ENCODE measurements at regions not wholly inside any gene's neighbourhood (a gene's known extent, or its start where the extent isn't known, plus 50 kb on each side); places are given as distances from the start of the nearest gene placed in this dataset.

DNA sequence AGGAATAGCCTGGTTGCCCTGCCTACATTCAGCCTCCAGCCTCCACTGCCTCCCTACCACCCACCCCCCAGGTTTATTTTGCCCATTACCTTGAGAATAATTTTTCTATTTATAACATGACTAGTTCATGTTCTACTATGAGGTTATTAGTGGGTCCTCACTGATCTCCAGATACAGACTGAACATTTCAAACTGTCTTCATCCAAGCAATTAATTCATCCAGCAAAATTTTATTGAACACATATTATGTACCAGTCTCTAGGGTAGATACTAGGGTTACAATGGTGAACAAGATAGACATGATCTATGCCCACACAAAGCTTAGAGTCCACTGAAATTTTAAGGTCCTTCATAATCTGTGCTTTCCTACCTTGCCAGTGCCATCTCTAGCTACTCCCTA lies 51.6 kb upstream of the FHIP2A start:
- Histone ChIP-seq H3K4me2 (ENCODE audit: low read depth, low read length) (no peak overlapping the region), H3K27me3 (ENCODE audit: control insufficient read depth, insufficient read depth, low read length) (peaks cover 2% of the 10 kb centered on the region), H4K8ac (ENCODE audit: low read depth in 2 of 2, low read length in 2 of 2) (no peak overlapping the region), H3K4me3 (ENCODE audit: insufficient read depth, low read depth, low read length) (no peak overlapping the region), H3K9ac (ENCODE audit: low read depth, low read length) (no peak overlapping the region), H3K18ac (ENCODE audit: low read depth, low read length) (no peak overlapping the region), H4K20me1 (ENCODE audit: insufficient read depth, low read length) (no peaks in the 10 kb centered on the region), H3K4me1 (ENCODE audit: control insufficient read depth, insufficient read depth, low read length) (no peaks in the 10 kb centered on the region), H2AK9ac (replicated peaks; ENCODE audit: low read depth, low read length, poor library complexity) (no peak overlapping the region), H3K14ac (replicated peaks; ENCODE audit: low read depth, low read length) (no peak overlapping the region), H3K23ac (ENCODE audit: low read depth, low read length) (no peak overlapping the region), H3K36me3 (ENCODE audit: control insufficient read depth, insufficient read depth, low read length) (no peaks in the 10 kb centered on the region), H2AFZ (replicated peaks; ENCODE audit: low read length, poor library complexity) (no peak overlapping the region), H2BK5ac (ENCODE audit: low read depth, low read length, poor library complexity, severe bottlenecking) (no peak overlapping the region), H3K9me3 (ENCODE audit: control insufficient read depth, insufficient read depth, low read length) (no peaks in the 10 kb centered on the region), H3K4ac (ENCODE audit: low read depth, low read length) (no peak overlapping the region), H4K91ac (ENCODE audit: insufficient read depth, low read depth, low read length) (no peak overlapping the region), H2BK15ac (ENCODE audit: low read depth, low read length) (no peak overlapping the region), H3K56ac (ENCODE audit: extremely low read depth, insufficient read depth, low read length) (no peak overlapping the region), H3K79me1 (ENCODE audit: low read depth in 1 of 2, low read length in 2 of 2) (peaks cover 0 to 3% of the 10 kb centered on the region in 2 experiments; a peak in 1 of 4 replicates), H2BK120ac (ENCODE audit: low read depth, low read length) (no peak overlapping the region), H2AK5ac (ENCODE audit: low read depth, low read length) (no peak overlapping the region), H3K27ac (ENCODE audit: insufficient read depth, low read length) (no peak overlapping the region), H2BK20ac (ENCODE audit: low read depth, low read length) (no peak overlapping the region), H4K5ac (ENCODE audit: low read depth, low read length) (no peak overlapping the region), H3K9me1 (ENCODE audit: insufficient read depth, low read length) (no peaks in the 10 kb centered on the region)
- TF ChIP-seq SMC3 (IDR thresholded peaks at IDR 0.05; ENCODE audit: low read depth, low read length) = no peak
- TF ChIP-seq RAD21 (IDR thresholded peaks at IDR 0.05; ENCODE audit: low read length) = no peak
- TF ChIP-seq MXI1 (IDR thresholded peaks at IDR 0.05; ENCODE audit: borderline replicate concordance, low read depth, low read length) = no peak
- no peak for TF ChIP-seq CHD1 (IDR thresholded peaks at IDR 0.05; ENCODE audit: low read depth, low read length)
- TF ChIP-seq FOS (IDR thresholded peaks at IDR 0.05; ENCODE audit: low read depth, low read length) = no peak
- TF ChIP-seq NFE2L2 (IDR thresholded peaks at IDR 0.05; ENCODE audit: low read depth, low read length) = no peak
- no peak for TF ChIP-seq MAZ (IDR thresholded peaks at IDR 0.05; ENCODE audit: borderline replicate concordance, low read depth, low read length)
- TF ChIP-seq CEBPB (IDR thresholded peaks at IDR 0.05; ENCODE audit: low read depth, low read length) = no peak
- TF ChIP-seq, protein P1, sequence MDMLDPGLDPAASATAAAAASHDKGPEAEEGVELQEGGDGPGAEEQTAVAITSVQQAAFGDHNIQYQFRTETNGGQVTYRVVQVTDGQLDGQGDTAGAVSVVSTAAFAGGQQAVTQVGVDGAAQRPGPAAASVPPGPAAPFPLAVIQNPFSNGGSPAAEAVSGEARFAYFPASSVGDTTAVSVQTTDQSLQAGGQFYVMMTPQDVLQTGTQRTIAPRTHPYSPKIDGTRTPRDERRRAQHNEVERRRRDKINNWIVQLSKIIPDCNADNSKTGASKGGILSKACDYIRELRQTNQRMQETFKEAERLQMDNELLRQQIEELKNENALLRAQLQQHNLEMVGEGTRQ (IDR thresholded peaks at IDR 0.05; ENCODE audit: low read depth, low read length) = no peak
- no peak for TF ChIP-seq CTCF (conservative IDR thresholded peaks at IDR 0.05; ENCODE audit: low read depth, low read length)
- TF ChIP-seq BHLHE40 (IDR thresholded peaks at IDR 0.05; ENCODE audit: low read depth, low read length) = no peak
- no peak for TF ChIP-seq ELK1 (IDR thresholded peaks at IDR 0.05; ENCODE audit: borderline replicate concordance, low read depth, low read length)
- TF ChIP-seq MAFK (IDR thresholded peaks at IDR 0.05; ENCODE audit: low read depth, low read length) = no peak
- TF ChIP-seq RCOR1 (IDR thresholded peaks at IDR 0.05; ENCODE audit: insufficient replicate concordance, low read length) = no peak
- TF ChIP-seq RFX5 (IDR thresholded peaks at IDR 0.05; ENCODE audit: low read depth, low read length) = no peak
- TF ChIP-seq POLR2A (IDR thresholded peaks at IDR 0.05; ENCODE audit: low read depth, low read length) = no peak
- DNase-seq (no peak), ATAC-seq (ENCODE audit: low read depth) (no peak)
- BruUV-seq (replicated peaks) = no TSS peak
- in situ Hi-C loops (cut with MboI; ENCODE audit: low sequenced_read_pairs) = no loop called here
- dilution Hi-C loops (cut with HindIII; ENCODE audit: low sequenced_read_pairs, unreplicated experiment) = no loop called here
- intact Hi-C loops (cut with micrococcal nuclease) = no loop called here
- POLR2A ChIA-PET (ENCODE audit: unreplicated experiment) = no interaction called here
- CTCF ChIA-PET = no interaction called here
